Activated naive CD8-positive, alpha-beta T cell treated with anti-CD3 and anti-CD28 coated beads for 36 hours (primary cell): ENCODE measurements at regions not wholly inside any gene's neighbourhood (a gene's known extent, or its start where the extent isn't known, plus 50 kb on each side); places are given as distances from the start of the nearest gene placed in this dataset.
"Not testable (repeated sequence)": the region's sequence is repeated elsewhere in the genome, so short reads cannot be mapped to it uniquely, and the experiment has no call there.

Source experiments
- DNase-seq: peaks from one replicate; pipeline ENCODE4 v3.0.0; 2021
- H3K27ac Mint-ChIP-seq: one replicate; pipeline ENCODE4 v1.8.0; 2022; ENCODE audit warnings: mild to moderate bottlenecking, moderate library complexity, mixed read lengths
- H3K27me3 Mint-ChIP-seq: one replicate; pipeline ENCODE4 v1.8.0; 2022; ENCODE audit warnings: mild to moderate bottlenecking, mixed read lengths
- H3K36me3 Mint-ChIP-seq: one replicate; pipeline ENCODE4 v1.8.0; 2021; ENCODE audit warnings: mild to moderate bottlenecking, mixed read lengths
- H3K4me1 Mint-ChIP-seq: one replicate; pipeline ENCODE4 v1.8.0; 2021; ENCODE audit warnings: mixed read lengths
- H3K4me3 Mint-ChIP-seq: one replicate; pipeline ENCODE4 v1.8.0; 2022; ENCODE audit warnings: mild to moderate bottlenecking, moderate library complexity, mixed read lengths
- H3K9me3 Mint-ChIP-seq: one replicate; pipeline ENCODE4 v1.8.0; 2022; ENCODE audit warnings: mixed read lengths

DNA sequence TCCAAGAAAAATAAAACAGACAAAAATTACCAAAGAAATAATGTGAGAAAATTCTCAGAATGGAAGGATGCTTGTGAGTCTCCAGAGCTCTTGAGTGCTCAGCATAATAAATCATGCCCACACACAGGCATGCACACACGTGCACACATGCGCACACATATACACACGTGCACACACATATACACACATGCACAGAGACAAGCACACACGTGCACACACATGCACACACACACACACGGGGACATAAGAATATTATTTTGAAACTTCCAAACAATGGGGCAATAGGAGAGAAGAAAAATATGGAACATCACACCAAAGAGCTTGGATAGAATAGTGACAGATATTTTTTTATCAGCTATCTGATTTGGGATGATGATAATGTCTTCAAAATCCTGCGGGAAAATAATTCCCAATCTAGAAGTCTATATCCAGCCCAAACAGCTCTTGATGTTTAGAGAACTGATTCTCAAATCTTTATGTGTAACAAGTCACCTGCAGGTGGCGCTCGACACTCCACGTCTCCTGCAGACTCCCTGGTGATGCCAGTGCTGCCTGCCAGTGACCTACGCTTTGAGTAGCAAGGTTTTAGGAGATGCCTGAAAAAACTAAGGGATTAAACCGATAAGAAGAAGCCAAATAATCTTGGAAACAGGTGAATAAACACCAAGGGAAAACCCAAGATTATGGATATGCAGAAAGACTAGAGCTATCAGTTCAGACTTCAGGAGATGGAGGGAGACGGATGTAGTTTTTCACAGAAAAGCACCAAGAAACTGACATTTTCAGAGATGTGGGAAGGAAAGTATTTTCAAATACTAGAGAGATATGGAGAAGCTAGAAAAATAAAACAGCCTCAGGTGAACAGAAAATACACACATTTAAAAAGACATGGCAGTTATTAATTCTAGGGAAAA, 743.6 kb downstream of the ETS1 start:
- H3K27ac Mint-ChIP-seq, result no peak overlapping the region
- peaks cover 11% of the 10 kb centered on the region for H3K27me3 Mint-ChIP-seq
- H3K4me3 Mint-ChIP-seq, result no peak overlapping the region
- no peaks in the 10 kb centered on the region for H3K36me3 Mint-ChIP-seq
- DNase-seq, result peak; percentile 46
- H3K4me1 Mint-ChIP-seq, result no peaks in the 10 kb centered on the region
- H3K9me3 Mint-ChIP-seq, result no peaks in the 10 kb centered on the region

GRCh38 chr11:127825183-127825582, 762.2 kb downstream of the ETS1 start:
- H3K4me1 Mint-ChIP-seq, result no peaks in the 10 kb centered on the region
- no peaks in the 10 kb centered on the region for H3K36me3 Mint-ChIP-seq
- H3K27ac Mint-ChIP-seq, result no peak overlapping the region
- H3K4me3 Mint-ChIP-seq, result no peak overlapping the region
- no peaks in the 10 kb centered on the region for H3K9me3 Mint-ChIP-seq
- DNase-seq, result no peak
- H3K27me3 Mint-ChIP-seq, result peaks cover 8% of the 10 kb centered on the region

- Mint-ChIP-seq H3K27me3 (peaks cover 15% of the 10 kb centered on the region), H3K4me1 (no peaks in the 10 kb centered on the region), H3K27ac (no peak overlapping the region), H3K4me3 (no peak overlapping the region), H3K9me3 (no peaks in the 10 kb centered on the region), H3K36me3 (no peaks in the 10 kb centered on the region)
- DNase-seq, result no peak
These were observed 768.7 kb downstream of the ETS1 start for GRCh38 chr11:127818625-127819024.

DNA sequence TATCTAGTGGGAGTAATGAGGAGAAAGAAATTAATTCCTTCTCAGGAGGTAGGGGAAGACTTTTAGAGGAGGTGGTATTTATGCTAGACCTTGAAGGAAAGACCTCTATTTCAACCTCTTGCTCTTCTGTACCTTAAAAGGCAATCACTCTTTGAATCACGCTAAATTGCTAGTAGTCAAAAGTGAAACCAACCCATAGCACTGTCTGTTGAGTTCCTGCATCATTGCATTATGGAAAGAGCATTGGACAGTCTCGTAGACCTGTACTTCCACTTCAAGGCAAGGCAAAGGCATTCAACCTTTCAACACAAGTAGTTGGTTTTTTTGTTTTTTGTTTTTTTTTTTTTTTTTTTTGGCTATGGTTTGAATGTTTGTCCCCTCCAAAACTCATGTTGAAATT, 770.4 kb downstream of the ETS1 start:
- Mint-ChIP-seq H3K9me3 (no peaks in the 10 kb centered on the region), H3K4me3 (no peak overlapping the region), H3K27ac (no peak overlapping the region), H3K27me3 (peaks cover 14% of the 10 kb centered on the region), H3K4me1 (no peaks in the 10 kb centered on the region), H3K36me3 (no peaks in the 10 kb centered on the region)
- DNase-seq, result no peak

DNA sequence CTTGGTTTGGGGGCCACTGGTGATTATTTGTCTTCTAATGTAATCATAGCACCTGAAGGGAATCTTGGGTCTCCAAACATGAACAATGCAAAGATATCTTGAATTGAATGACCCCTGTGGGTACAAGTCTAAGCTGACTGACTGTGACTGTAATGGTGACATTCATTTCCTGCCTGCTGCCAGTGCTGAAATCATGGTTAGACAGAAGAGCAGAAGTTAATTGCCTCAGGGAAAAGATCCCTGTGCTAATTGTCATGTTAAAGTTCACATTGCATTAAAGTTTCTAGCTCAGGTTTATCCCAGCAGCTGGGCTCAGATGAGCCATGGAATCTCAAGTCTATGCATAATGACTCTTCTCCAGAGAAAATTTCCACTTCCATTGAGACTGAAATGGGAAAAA, 772.0 kb downstream of the ETS1 start:
- no peaks in the 10 kb centered on the region for H3K36me3 Mint-ChIP-seq
- H3K4me1 Mint-ChIP-seq, result no peaks in the 10 kb centered on the region
- peaks cover 21% of the 10 kb centered on the region for H3K27me3 Mint-ChIP-seq
- no peaks in the 10 kb centered on the region for H3K9me3 Mint-ChIP-seq
- no peak overlapping the region for H3K27ac Mint-ChIP-seq
- H3K4me3 Mint-ChIP-seq, result no peak overlapping the region
- DNase-seq, result no peak

GRCh38 chr11:127806501-127806900, 780.9 kb downstream of the ETS1 start:
- no peaks in the 10 kb centered on the region for H3K4me1 Mint-ChIP-seq
- DNase-seq, result no peak
- peaks cover 12% of the 10 kb centered on the region for H3K27me3 Mint-ChIP-seq
- H3K9me3 Mint-ChIP-seq, result no peaks in the 10 kb centered on the region
- H3K36me3 Mint-ChIP-seq, result no peaks in the 10 kb centered on the region
- no peak overlapping the region for H3K4me3 Mint-ChIP-seq
- no peak overlapping the region for H3K27ac Mint-ChIP-seq

- DNase-seq, result no peak
- H3K27ac Mint-ChIP-seq, result no peak overlapping the region
- no peaks in the 10 kb centered on the region for H3K9me3 Mint-ChIP-seq
- no peaks in the 10 kb centered on the region for H3K36me3 Mint-ChIP-seq
- H3K27me3 Mint-ChIP-seq, result peaks cover 5% of the 10 kb centered on the region
- no peak overlapping the region for H3K4me3 Mint-ChIP-seq
- H3K4me1 Mint-ChIP-seq, result no peaks in the 10 kb centered on the region
These were observed 781.6 kb downstream of the ETS1 start for GRCh38 chr11:127805771-127806170.

- H3K27ac Mint-ChIP-seq, result no peak overlapping the region
- no peak overlapping the region for H3K4me3 Mint-ChIP-seq
- H3K9me3 Mint-ChIP-seq, result no peaks in the 10 kb centered on the region
- no peaks in the 10 kb centered on the region for H3K4me1 Mint-ChIP-seq
- no peak for DNase-seq
- peaks cover 3% of the 10 kb centered on the region for H3K27me3 Mint-ChIP-seq
- no peaks in the 10 kb centered on the region for H3K36me3 Mint-ChIP-seq
These were observed 782.5 kb downstream of the ETS1 start for GRCh38 chr11:127804747-127805400.

GRCh38 chr11:127803755-127804154, 783.6 kb downstream of the ETS1 start:
- Mint-ChIP-seq H3K4me1 (no peaks in the 10 kb centered on the region), H3K4me3 (no peak overlapping the region), H3K27ac (no peak overlapping the region), H3K9me3 (no peaks in the 10 kb centered on the region), H3K36me3 (no peaks in the 10 kb centered on the region), H3K27me3 (no peaks in the 10 kb centered on the region)
- DNase-seq, result no peak

- no peaks in the 10 kb centered on the region for H3K36me3 Mint-ChIP-seq
- H3K27me3 Mint-ChIP-seq, result no peaks in the 10 kb centered on the region
- H3K9me3 Mint-ChIP-seq, result no peaks in the 10 kb centered on the region
- H3K4me3 Mint-ChIP-seq, result no peak overlapping the region
- H3K4me1 Mint-ChIP-seq, result no peaks in the 10 kb centered on the region
- H3K27ac Mint-ChIP-seq, result no peak overlapping the region
- DNase-seq, result no peak
These were observed 786.2 kb downstream of the ETS1 start for GRCh38 chr11:127800989-127801688.

DNA sequence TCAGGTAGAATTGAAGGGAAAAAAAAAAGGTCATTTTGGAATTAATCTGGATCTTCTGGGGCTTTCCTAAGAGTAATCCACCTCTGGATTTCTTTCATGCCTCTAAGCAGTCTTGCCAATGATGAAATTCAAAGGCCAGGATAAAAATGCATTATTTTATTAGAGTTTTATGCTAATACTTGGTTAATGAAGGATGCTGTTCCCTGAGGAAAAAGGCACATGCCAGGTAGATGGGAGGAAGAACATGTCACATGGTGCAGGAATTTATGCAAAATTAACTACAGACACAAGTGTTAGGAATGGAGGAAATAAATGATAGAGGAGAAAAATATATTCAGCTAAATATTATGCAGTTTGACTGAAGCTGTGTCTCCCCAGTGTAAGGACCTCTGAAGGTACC, 792.0 kb downstream of the ETS1 start:
- no peaks in the 10 kb centered on the region for H3K4me1 Mint-ChIP-seq
- no peaks in the 10 kb centered on the region for H3K9me3 Mint-ChIP-seq
- no peaks in the 10 kb centered on the region for H3K36me3 Mint-ChIP-seq
- no peak overlapping the region for H3K27ac Mint-ChIP-seq
- H3K27me3 Mint-ChIP-seq, result no peaks in the 10 kb centered on the region
- no peak for DNase-seq
- H3K4me3 Mint-ChIP-seq, result no peak overlapping the region

DNA sequence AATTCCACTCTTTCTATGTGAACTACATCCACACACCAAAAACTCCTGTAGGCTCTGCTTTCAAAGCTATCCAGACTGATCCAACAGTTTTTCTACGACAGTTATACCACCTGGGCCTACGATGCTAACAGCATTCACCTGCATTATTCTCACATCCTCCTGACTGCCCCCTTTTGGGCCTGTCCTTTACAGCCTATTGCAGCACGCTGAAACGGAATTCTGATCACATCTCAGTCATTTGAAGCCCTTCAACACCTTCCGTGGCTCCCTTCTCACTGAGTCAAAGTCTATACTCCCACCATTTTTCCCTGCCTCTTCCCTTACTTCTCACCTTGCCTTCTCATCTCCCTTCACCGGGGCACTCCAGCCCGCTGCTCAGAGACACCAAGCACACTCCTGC, 791.3 kb upstream of the KIRREL3 start:
- Mint-ChIP-seq H3K36me3 (no peaks in the 10 kb centered on the region), H3K27ac (no peak overlapping the region), H3K4me3 (no peak overlapping the region), H3K4me1 (peaks cover 2% of the 10 kb centered on the region), H3K27me3 (peaks cover 4% of the 10 kb centered on the region), H3K9me3 (no peaks in the 10 kb centered on the region)
- DNase-seq, result no peak

DNA sequence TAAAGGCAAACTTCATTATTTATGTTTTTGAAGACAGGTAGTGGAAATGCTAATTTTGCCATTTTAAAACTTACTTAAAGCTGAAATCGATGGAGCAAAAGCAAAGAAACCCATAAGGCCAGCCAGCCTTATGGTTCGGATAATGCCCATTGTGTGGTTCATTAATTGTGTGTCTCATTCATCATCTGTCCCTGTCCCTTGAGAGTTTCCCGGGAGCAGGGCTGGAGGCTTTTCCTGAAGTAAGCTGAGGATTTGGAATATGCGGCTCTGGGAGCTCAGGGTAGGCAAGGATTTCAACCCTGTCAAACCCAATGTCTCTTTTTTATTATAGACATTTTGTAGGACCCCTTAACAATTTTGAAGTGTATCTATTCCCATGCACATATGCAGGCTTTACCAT, 790.0 kb upstream of the KIRREL3 start:
- Mint-ChIP-seq H3K4me1 (peaks cover 2% of the 10 kb centered on the region), H3K36me3 (no peaks in the 10 kb centered on the region), H3K4me3 (no peak overlapping the region), H3K27ac (no peak overlapping the region), H3K9me3 (no peaks in the 10 kb centered on the region), H3K27me3 (peaks cover 7% of the 10 kb centered on the region)
- DNase-seq, result no peak

GRCh38 chr11:127789927-127790326, 789.4 kb upstream of the KIRREL3 start:
- no peaks in the 10 kb centered on the region for H3K9me3 Mint-ChIP-seq
- H3K36me3 Mint-ChIP-seq, result no peaks in the 10 kb centered on the region
- DNase-seq, result no peak
- no peak overlapping the region for H3K4me3 Mint-ChIP-seq
- no peak overlapping the region for H3K27ac Mint-ChIP-seq
- peaks cover 2% of the 10 kb centered on the region for H3K4me1 Mint-ChIP-seq
- peaks cover 7% of the 10 kb centered on the region for H3K27me3 Mint-ChIP-seq

DNA sequence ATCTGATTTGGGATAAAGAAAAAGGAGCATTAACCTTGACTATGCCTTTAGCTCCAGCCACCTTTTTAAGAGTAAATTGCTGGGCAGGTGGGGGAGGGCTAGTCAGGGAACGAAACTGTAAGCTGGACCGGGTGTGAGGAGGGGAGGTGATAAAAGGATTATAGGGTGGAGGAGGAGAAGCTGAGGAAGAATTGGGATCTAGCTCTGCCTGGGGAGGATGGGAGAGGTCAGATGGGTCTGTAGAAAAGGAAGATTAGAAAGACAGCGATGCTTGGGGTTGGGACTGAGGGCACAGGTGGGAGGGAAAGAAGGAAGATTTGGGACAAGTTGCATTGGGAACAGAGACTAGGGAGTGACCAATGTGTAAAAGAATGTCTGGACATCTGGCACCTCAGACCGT, 772.4 kb upstream of the KIRREL3 start:
- not testable (repeated sequence) for H3K36me3 Mint-ChIP-seq, H3K4me1 Mint-ChIP-seq, H3K27me3 Mint-ChIP-seq, H3K9me3 Mint-ChIP-seq, H3K27ac Mint-ChIP-seq, DNase-seq, H3K4me3 Mint-ChIP-seq
